Panc1 (cell line): ENCODE measurements at regions not wholly inside any gene's neighbourhood (a gene's known extent, or its start where the extent isn't known, plus 50 kb on each side); places are given as distances from the start of the nearest gene placed in this dataset.

Experiments
- ATAC-seq: fragments of 200-7000 bp; cut with Tn5 transposase; 2 replicates; pipeline ENCODE4 v1.9.1; 2020; ENCODE audit warnings: mild to moderate bottlenecking, moderate library complexity
- BruUV-seq: library from RNA; stranded (reverse); fragments of 400-500 nt; replicated peaks from 2 replicates; lab custom pipeline; 2021; lab: Mats Ljungman, UMichigan
- CTCF ChIA-PET: fragments of 300-600 bp; sonication (Branson Sonifier 250); formaldehyde crosslinking; loops from one replicate; lab custom pipeline; 2022; ENCODE audit warnings: antibody characterized with exemption; lab: Charles Lee
- POLR2A ChIA-PET: fragments of 300-600 bp; sonication (Branson Sonifier 250); formaldehyde crosslinking; loops from one replicate; lab custom pipeline; 2022; ENCODE audit warnings: antibody characterized with exemption; lab: Charles Lee
- DNase-seq: peaks from one replicate; pipeline ENCODE4 v3.0.0-alpha.2; 2010; ENCODE audit warnings: low read depth, low spot score
- H3K27ac ChIP-seq: 2 replicates; pipeline ENCODE4 v1.5.1; 2011; ENCODE audit warnings: mild to moderate bottlenecking, low read length, inconsistent platforms
- H3K27me3 ChIP-seq: fragments of 200-500 bp; sonication (Bioruptor generic); 2 replicates; pipeline ENCODE4 v1.6.0; 2014; ENCODE audit warnings: low read length, inconsistent platforms; ENCODE audit not compliant: control insufficient read depth, insufficient read depth
- H3K36me3 ChIP-seq: fragments of 200-500 bp; sonication (Bioruptor generic); 2 replicates; pipeline ENCODE4 v1.5.1; 2014; ENCODE audit warnings: inconsistent platforms, mild to moderate bottlenecking, low read length, moderate library complexity; ENCODE audit not compliant: control insufficient read depth, insufficient read depth
- H3K4me1 ChIP-seq: 2 replicates; pipeline ENCODE4 v1.5.1; 2011; ENCODE audit warnings: inconsistent platforms, mild to moderate bottlenecking, low read length, moderate library complexity; ENCODE audit not compliant: control insufficient read depth, insufficient read depth
- H3K4me3 ChIP-seq, 2 experiments: 2 replicates each; pipeline ENCODE4 v1.5.1; 2011 to 2012; ENCODE audit warnings: low read depth in 2 of 2, low read length in 2 of 2, mild to moderate bottlenecking in 2 of 2, inconsistent platforms in 1 of 2, moderate library complexity in 1 of 2
- H3K9me3 ChIP-seq: fragments of 200-500 bp; sonication (Bioruptor generic); 2 replicates; pipeline ENCODE4 v1.5.1; 2014; ENCODE audit warnings: low read depth, mild to moderate bottlenecking, inconsistent platforms, low read length, moderate library complexity; ENCODE audit not compliant: control insufficient read depth, insufficient read depth
- CTCF ChIP-seq: fragments of 450-650 bp; IDR thresholded peaks from 2 replicates; pipeline ENCODE4 v1.5.1; 2017; ENCODE audit warnings: mild to moderate bottlenecking
- POLR2AphosphoS5 ChIP-seq: IDR thresholded peaks from 2 replicates; pipeline ENCODE4 v1.6.1; 2012; ENCODE audit warnings: mild to moderate bottlenecking, low read depth, low read length, moderate library complexity
- REST ChIP-seq, 2 experiments: IDR thresholded peaks; 2 replicates each; pipeline ENCODE4 v1.6.1; 2011 to 2012; ENCODE audit warnings: low read depth in 2 of 2, control low read depth in 1 of 2, low read length in 1 of 2, mild to moderate bottlenecking in 1 of 2, moderate library complexity in 1 of 2; ENCODE audit not compliant: insufficient read depth in 1 of 2
- SIN3A ChIP-seq: IDR thresholded peaks from 2 replicates; pipeline ENCODE4 v1.6.1; 2012; ENCODE audit warnings: low read depth, mild to moderate bottlenecking, low read length, moderate library complexity, borderline replicate concordance; ENCODE audit not compliant: insufficient read depth
- TCF7L2 ChIP-seq: IDR thresholded peaks from 2 replicates; pipeline ENCODE4 v1.6.1; 2011; ENCODE audit warnings: mild to moderate bottlenecking, low read depth, low read length, inconsistent platforms
- in situ Hi-C: cut with HindIII; loops from 2 replicates; pipeline ENCODE4 v1.10.0; 2016; ENCODE audit warnings: low sequenced_read_pairs, low pct_unique_long_range_greater_than_20kb
- intact Hi-C: fragments of 100-400 bp; cut with micrococcal nuclease; formaldehyde crosslinking; loops from one replicate; pipeline ENCODE4 v1.10.0; 2022; ENCODE audit not compliant: unreplicated experiment

GRCh38 chr21:16343776-16344175 is 614.0 kb downstream of the USP25 start:
- no peak overlapping the region for H3K27ac ChIP-seq
- ChIA-PET POLR2A (no interaction called here), CTCF (no interaction called here)
- no TSS peak for BruUV-seq
- H3K4me3 ChIP-seq, result no peak overlapping the region
- TF ChIP-seq SIN3A (no peak), CTCF (no peak), POLR2AphosphoS5 (no peak), REST (IDR thresholded peaks at IDR 0.05; ENCODE audit: insufficient read depth in 1 of 2, low read depth in 2 of 2, low read length in 1 of 2) (no peak), TCF7L2 (no peak)
- in situ Hi-C loops (no loop called here), intact Hi-C loops (no loop called here)
- ATAC-seq (no peak), DNase-seq (no peak)
- H3K4me1 ChIP-seq, result no peaks in the 10 kb centered on the region
- no peaks in the 10 kb centered on the region for H3K27me3 ChIP-seq
- H3K36me3 ChIP-seq, result no peaks in the 10 kb centered on the region
- H3K9me3 ChIP-seq, result no peaks in the 10 kb centered on the region

- ChIA-PET POLR2A (no interaction called here), CTCF (no interaction called here)
- ATAC-seq (no peak), DNase-seq (no peak)
- Histone ChIP-seq H3K36me3 (no peaks in the 10 kb centered on the region), H3K4me3 (no peak overlapping the region), H3K27ac (no peak overlapping the region), H3K9me3 (no peaks in the 10 kb centered on the region), H3K4me1 (no peaks in the 10 kb centered on the region), H3K27me3 (no peaks in the 10 kb centered on the region)
- BruUV-seq, result no TSS peak
- intact Hi-C loops, result no loop called here
- TF ChIP-seq CTCF (no peak), POLR2AphosphoS5 (no peak), TCF7L2 (no peak), SIN3A (no peak), REST (IDR thresholded peaks at IDR 0.05; ENCODE audit: insufficient read depth in 1 of 2, low read depth in 2 of 2, low read length in 1 of 2) (no peak)
- in situ Hi-C loops, result no loop called here
Measured at GRCh38 chr21:16345757-16346156, 616.0 kb downstream of the USP25 start.
